NCI-H69 (cell line): ENCODE measurements at regions not wholly inside any gene's neighbourhood (a gene's known extent, or its start where the extent isn't known, plus 50 kb on each side); places are given as distances from the start of the nearest gene placed in this dataset.

ENCODE experiments used
- DNase-seq: peaks from one replicate; lab custom pipeline; 2025; lab: John Stamatoyannopoulos, UW

GRCh38 chr12:103097496-103097895 lies 140.0 kb downstream of the ASCL1 start:
- no peak for DNase-seq

DNA sequence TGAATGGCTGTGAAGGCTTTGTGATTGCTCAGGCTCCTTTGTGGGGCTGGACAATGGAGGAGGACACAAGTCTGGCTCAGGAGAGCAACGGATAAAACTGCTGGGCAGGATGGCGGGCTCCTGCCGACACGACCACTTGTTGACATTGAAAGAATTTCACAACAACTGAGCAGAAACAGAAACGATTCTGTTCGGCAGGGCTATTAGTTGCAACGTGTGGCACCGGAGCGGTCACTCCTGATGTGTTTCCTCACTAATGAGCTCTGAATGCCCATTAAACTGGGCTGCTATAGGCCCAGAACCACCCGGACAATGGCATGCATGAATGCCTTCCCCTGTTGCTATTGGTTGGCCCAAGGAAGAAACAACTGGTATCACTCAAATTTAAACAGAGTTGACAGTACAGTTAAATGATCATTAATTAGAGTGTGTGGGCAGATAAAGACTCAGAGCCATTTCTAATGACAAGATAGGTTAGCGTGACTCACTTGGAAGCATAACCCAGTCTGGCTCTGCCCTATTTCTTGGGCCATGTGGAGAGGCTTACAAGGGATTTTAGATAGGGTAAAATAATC lies 142.9 kb downstream of the ASCL1 start:
- DNase-seq, result no peak

DNA sequence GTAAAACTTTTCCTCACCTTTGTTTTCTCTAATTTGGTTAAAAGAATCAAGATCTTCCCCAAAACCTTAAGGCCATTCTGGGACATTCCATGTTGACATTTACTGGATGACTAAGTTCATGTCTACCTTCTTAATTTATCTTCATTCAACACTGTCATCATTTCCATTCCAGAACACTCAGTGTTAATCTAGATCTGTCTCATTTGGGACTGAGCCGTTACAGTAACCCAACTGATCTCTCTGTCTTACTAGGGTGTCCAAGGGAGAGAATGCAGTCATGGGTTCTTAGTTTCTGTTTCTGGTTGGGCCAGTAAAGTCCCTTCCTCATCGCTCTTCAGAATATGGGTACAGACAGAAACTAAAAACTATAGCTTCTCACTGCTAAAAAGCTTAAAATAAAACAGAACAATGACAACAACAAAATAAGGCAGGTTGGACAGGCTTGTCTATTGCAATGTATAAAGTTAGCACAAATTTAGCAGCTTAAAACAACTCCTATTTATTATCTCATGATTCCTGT lies 144.8 kb downstream of the ASCL1 start:
- DNase-seq, result no peak

- no peak for DNase-seq
These were observed 148.6 kb downstream of the ASCL1 start for GRCh38 chr12:103105971-103106597.

- no peak for DNase-seq
These were observed 152.4 kb downstream of the ASCL1 start for GRCh38 chr12:103109861-103110260.

DNA sequence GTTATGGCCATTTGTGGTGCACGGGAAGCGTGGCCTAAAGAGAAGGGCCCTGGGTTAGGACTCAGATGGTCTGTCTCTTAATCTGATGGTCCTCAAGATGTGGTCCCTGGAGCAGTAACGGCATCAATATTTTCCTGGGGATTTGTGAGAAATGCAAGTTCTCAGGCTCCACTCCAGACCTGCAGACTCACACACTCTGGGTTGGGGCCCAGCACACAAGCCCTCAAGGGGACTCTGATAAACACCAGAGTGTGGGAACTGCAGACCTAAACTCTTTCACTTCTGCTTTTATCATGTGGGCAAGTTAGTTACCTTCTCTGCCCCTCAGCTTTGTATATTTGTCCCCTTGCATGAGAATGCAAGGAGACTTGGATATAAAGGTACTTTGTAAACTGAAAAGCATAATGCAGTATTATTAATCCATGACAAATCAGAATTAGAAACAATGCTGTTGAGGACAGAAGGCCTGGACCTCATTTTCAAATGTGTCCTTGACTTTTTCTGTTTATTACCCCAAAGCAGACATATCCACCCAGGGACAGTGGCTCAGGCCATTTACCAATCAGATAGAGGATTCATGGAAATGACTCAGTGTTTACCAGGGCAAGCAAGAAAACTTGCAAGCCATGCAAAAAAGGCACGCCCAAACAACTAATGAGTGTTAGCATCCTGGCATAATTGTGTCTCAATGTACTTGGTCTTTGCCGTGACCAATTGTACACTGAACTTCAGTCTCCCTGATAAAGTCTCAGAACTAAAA lies 157.0 kb downstream of the ASCL1 start:
- DNase-seq, result no peak

DNA sequence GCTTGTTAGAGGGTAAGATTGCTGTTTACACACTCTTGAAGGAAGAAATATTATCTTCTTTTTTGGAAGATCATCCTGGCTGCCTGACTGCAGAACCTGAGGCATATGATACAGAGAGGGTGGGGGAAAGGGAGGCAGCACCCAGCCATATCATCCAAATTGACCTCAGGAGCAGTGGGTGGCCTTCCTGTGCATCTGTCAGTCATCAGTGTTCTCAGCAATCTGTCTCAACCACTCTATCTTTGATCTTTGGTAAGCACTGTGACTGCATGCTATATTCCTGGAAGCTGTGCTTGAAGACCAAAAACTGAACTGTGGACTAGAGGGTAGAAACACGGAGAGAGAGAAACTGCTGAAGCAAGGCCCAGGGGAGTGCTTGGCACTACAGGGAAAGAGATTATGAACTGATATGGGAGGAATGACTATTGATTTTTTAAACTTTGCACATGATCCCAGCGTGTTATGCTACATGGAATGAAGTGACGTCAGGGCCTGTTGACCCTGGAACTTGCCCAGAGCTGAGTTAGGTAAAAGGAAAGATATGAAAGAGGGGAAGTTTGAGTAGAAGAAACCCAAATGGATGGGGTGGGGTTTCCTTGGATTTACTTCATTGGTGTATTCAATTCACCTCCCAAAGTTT lies 171.5 kb downstream of the ASCL1 start:
- DNase-seq, result peak; percentile 36

DNA sequence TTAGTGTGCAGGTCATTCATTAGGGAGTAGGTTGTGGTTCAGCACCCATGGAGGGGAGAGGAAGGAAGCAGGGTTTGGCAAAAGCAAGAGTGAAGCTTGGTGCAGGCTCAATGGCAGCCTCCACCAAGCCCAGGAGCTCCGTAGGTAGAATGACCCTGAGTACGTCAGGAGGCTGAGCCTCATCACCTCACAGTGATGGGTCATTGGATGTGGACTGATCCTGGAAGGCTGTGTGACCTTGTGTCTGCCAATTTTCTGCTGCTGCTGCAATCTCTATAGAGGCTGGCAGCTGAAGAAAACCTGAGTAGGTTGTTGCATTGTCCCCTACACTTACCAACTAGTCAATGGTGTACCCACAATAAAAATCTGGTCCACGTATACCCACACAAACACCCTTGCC lies 173.1 kb downstream of the ASCL1 start:
- DNase-seq, result no peak

GRCh38 chr12:103138538-103138937 lies 181.1 kb downstream of the ASCL1 start:
- DNase-seq, result no peak

DNA sequence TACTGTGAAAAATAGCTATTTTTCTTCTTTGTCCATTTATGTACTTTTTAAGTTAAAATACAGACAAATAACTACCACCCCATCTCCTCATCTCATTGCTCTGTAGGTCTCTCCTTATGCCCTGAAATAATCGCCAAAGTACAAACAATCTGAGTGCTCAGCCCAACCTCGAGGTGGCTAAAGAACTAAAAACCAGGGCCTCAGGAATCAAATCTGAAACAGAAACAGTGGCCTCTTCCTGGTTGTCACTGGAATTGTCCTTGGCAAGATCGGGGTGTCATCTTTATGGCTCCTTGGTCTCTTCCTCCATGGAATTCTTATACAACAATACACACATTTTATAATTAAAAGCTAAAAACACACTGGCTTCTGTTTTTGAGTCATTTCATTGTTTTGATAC lies 182.4 kb downstream of the ASCL1 start:
- no peak for DNase-seq

- peak; percentile 74 for DNase-seq
These were observed 182.8 kb downstream of the ASCL1 start for GRCh38 chr12:103140286-103140685.

DNA sequence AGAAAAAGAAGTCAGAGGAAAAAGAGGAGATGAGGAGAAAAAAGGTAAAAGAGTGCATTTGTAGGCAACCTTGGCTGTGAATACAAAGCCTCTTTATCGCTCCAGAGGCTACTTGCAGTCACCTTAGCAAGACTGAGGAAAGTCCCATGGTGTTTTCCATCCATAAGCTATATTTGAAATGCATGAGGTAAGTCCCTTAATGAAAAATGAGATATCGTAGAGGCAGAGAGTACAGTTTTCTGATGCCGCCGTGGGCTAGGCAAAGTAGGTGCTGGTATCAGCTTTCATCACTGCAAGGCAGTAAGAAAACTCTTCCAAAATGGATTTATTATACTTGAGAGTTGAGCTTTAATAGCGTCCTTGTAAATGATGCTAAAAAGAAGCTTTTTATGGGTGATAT lies 186.8 kb downstream of the ASCL1 start:
- no peak for DNase-seq

GRCh38 chr12:103160622-103161021 lies 203.1 kb downstream of the ASCL1 start:
- DNase-seq, result no peak

DNA sequence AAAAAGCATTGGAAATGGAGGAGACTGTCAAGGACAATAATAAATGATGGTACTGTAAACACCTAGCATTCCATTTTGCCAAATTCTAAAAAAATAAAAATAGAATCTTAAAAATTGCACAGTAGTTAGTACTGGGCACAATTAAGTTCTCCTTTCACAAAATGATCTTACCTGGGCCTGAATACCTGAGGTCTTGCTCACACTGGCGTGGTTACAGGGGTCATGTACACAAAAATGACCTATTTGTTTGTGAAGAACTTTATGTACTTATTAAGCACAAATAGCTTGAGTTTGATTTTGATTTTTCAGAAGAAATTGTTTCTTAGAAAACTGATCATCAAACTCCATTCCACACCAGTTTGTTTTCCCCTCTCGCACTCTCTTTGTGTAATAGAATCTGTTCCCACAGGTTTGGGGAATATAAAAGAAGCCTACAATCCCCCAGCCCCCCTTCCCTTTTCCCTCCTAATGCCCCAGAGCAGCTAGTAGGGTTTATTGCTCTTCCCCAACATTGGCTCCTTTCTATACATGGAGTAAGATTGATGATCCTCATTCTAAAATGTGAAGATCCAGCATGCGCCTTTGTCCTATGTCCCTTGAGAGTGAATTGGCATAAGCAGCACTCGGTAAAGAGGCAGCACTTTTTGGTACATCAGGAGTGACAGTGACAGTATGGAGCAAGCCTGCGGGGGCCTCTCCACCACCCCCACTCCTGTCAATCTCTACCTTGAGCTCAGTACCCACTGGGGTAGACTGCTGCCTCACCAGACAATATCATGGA lies 204.3 kb downstream of the ASCL1 start:
- no peak for DNase-seq

GRCh38 chr12:103166949-103167348 lies 209.5 kb downstream of the ASCL1 start:
- no peak for DNase-seq

DNA sequence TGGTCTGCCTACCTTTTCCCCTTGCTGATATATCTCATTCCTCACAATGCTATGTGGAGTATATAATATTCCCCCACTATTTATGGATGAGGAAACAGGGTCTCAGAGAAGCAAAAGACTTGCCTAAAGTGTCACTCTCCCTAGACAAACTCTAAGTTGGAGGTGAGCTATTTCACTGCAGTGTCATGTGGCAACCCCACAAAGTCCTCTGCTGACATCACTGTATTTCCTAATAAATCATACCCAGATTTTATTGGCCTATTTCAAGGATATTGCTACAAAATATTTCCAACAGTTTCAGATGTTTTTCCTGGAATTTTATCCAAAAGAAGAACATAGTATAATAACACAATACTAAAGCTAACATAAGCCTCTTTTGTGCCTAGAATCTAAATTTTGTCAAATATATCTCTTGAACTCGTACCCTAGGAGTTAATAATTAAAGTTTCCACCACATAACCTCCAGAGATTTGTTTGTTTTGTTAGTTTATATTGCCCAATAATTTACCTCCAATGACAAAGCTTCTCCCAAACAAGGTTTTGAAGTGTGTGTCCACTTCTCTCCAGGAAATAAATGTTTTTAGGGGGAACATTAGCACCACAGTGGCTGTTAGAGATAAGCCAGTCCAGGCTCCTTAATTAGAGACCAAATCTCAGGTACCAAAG lies 215.1 kb downstream of the ASCL1 start:
- DNase-seq, result no peak

- no peak for DNase-seq
These were observed 218.2 kb downstream of the ASCL1 start for GRCh38 chr12:103175625-103176024.

- DNase-seq, result no peak
These were observed 220.3 kb downstream of the ASCL1 start for GRCh38 chr12:103177639-103178255.

DNA sequence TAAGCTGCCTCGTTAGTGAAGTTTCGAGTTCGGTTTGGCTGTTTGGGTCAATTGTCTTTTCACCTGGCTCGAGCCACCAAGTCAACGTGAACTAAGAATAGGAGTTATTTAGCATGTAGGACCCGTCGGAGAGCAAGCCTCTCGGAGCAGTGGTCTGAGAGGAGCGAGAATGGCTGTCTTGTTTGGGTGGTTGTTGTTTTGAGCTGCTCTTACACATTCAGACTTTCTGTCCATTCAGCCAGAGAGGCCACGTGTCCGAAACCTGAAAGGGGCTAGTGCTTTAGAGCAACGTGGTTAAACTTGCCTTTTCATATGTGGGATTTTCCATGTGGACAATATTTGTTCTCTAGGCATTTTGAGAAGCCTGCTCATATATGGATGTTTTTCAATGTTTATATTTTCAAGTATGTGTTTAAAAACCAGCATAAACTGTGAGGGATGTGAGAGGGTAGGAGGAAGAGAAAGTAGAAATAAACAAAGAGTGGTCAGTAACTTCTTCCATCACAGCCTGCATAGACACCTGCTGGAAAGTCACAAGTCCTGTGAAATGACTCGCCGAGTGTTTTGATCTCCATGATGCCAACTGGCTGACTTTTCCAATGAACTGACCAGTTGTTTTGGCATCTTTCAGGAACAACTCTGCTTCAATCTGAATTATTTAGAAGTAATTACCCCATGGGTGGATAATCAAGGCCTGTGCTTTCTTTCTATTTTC lies 221.0 kb downstream of the ASCL1 start:
- no peak for DNase-seq
